Left ventricle myocardium inferior (tissue), 1 donor: ENCODE measurements at regions not wholly inside any gene's neighbourhood (a gene's known extent, or its start where the extent isn't known, plus 50 kb on each side); places are given as distances from the start of the nearest gene placed in this dataset.
"Not testable (repeated sequence)": the region's sequence is repeated elsewhere in the genome, so short reads cannot be mapped to it uniquely, and the experiment has no call there.

ENCODE experiments used
- DNase-seq: peaks from one replicate; pipeline ENCODE4 v3.0.0-alpha.2; 2020
- H3K27ac ChIP-seq: fragments of 200-600 bp; replicated peaks from 2 replicates; pipeline ENCODE4 v1.8.0; 2021
- H3K27me3 ChIP-seq: fragments of 200-600 bp; 2 replicates; pipeline ENCODE4 v1.8.0; 2021; ENCODE audit warnings: low read depth
- H3K36me3 ChIP-seq: fragments of 200-600 bp; 2 replicates; pipeline ENCODE4 v1.8.0; 2021
- H3K4me1 ChIP-seq: fragments of 200-600 bp; 2 replicates; pipeline ENCODE4 v1.8.0; 2021
- H3K4me3 ChIP-seq: fragments of 200-600 bp; 2 replicates; pipeline ENCODE4 v1.8.0; 2021; ENCODE audit warnings: mild to moderate bottlenecking, moderate library complexity
- H3K9me3 ChIP-seq: fragments of 200-600 bp; replicated peaks from 2 replicates; pipeline ENCODE4 v1.8.0; 2021
- intact Hi-C: fragments of 100-400 bp; cut with micrococcal nuclease; formaldehyde crosslinking; loops from one replicate; pipeline ENCODE4 v1.11.0; 2022
- TF ChIP-seq, protein P1 (sequence below): fragments of 200-600 bp; IDR thresholded peaks from 2 replicates; pipeline ENCODE4 v1.8.0; 2021; ENCODE audit warnings: antibody characterized with exemption, mild to moderate bottlenecking, borderline replicate concordance
- donor health status: DM: no; HTN: yes; CAD: no; lungs with severe emphysema.

DNA sequence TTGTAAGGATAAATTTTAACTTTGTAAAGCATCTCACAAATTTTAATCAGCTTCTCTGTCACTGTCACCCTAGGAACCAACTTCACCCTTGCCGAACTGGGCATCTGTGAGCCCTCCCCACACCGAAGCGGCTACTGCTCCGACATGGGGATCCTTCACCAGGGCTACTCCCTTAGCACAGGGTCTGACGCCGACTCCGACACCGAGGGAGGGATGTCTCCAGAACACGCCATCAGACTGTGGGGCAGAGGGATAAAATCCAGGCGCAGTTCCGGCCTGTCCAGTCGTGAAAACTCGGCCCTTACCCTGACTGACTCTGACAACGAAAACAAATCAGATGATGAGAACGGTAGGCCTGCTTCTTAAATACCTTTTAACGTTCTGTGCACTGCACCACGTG is 916.3 kb upstream of the WWC1 start:
- TF ChIP-seq, protein P1, sequence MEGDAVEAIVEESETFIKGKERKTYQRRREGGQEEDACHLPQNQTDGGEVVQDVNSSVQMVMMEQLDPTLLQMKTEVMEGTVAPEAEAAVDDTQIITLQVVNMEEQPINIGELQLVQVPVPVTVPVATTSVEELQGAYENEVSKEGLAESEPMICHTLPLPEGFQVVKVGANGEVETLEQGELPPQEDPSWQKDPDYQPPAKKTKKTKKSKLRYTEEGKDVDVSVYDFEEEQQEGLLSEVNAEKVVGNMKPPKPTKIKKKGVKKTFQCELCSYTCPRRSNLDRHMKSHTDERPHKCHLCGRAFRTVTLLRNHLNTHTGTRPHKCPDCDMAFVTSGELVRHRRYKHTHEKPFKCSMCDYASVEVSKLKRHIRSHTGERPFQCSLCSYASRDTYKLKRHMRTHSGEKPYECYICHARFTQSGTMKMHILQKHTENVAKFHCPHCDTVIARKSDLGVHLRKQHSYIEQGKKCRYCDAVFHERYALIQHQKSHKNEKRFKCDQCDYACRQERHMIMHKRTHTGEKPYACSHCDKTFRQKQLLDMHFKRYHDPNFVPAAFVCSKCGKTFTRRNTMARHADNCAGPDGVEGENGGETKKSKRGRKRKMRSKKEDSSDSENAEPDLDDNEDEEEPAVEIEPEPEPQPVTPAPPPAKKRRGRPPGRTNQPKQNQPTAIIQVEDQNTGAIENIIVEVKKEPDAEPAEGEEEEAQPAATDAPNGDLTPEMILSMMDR: no peak
- H3K4me3 ChIP-seq: no peak overlapping the region
- no peaks in the 10 kb centered on the region for H3K36me3 ChIP-seq
- H3K27ac ChIP-seq: no peak overlapping the region
- no peaks in the 10 kb centered on the region for H3K9me3 ChIP-seq
- H3K27me3 ChIP-seq: no peaks in the 10 kb centered on the region
- no peaks in the 10 kb centered on the region for H3K4me1 ChIP-seq
- DNase-seq: no peak
- intact Hi-C loops: no loop called here

DNA sequence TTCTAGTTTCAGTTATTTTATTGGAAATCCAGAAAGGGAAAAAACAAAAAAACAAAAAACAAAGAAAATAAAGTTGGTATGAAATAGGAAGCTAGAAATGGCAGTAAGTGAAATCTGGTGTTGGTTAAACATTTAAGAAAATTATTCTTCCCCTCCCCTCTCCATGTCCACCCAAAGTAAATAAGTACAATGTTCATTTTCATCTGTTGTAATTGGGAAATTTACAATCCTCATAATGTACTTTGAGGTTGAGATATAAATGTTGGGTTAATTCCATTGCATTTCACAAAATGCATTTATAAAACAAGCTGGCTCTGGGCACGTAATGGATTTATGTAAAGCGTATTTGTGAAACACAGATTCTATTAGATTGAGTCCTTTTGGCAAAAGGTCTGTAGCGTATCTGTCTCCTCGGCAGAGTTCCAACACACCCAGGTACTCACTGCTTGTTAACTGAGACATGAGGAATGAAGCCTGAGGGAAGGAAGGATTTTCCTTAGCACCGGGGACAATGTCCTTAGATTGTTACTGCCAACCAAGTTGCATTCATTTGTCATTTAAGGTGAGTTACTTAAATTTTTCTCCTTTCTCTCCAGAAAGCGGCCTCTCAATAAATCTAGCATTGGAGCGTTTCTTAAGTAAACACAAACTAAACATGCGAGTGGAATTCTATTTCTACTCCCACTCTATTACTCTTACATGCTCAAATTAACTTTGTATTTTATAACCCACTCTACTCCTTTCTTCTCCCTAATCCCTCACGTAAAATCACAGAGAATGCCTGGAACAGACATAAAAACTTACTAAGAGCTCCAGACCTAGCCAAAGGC is 912.3 kb upstream of the WWC1 start:
- Histone ChIP-seq H3K4me3 (no peak overlapping the region), H3K27ac (no peak overlapping the region), H3K9me3 (no peaks in the 10 kb centered on the region), H3K27me3 (no peaks in the 10 kb centered on the region), H3K36me3 (no peaks in the 10 kb centered on the region), H3K4me1 (no peaks in the 10 kb centered on the region)
- intact Hi-C loops: no loop called here
- TF ChIP-seq, protein P1: no peak
- no peak for DNase-seq

DNA sequence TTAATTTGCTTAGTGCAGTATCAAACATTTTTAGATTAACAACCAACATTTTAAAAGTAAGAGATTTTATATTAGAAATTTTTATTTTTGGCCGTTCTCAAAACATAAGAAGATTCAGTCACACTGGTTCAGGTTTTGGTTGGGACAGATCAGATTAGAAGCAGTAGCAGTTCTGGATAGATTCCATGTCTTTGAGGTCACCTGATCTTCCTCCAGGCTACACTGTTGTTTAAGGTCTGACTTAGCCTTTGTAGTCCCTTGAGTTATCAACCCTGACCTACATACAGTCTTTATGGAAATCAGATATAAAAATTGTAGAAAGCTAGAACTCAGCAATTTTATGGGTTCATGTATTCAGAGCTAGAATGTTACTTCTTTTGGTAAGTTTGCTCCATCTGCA is 910.0 kb upstream of the WWC1 start:
- TF ChIP-seq, protein P1: no peak
- no peak overlapping the region for H3K4me3 ChIP-seq
- H3K4me1 ChIP-seq: no peaks in the 10 kb centered on the region
- no peaks in the 10 kb centered on the region for H3K36me3 ChIP-seq
- DNase-seq: no peak
- no peak overlapping the region for H3K27ac ChIP-seq
- intact Hi-C loops: no loop called here
- H3K27me3 ChIP-seq: no peaks in the 10 kb centered on the region
- H3K9me3 ChIP-seq: no peaks in the 10 kb centered on the region

DNA sequence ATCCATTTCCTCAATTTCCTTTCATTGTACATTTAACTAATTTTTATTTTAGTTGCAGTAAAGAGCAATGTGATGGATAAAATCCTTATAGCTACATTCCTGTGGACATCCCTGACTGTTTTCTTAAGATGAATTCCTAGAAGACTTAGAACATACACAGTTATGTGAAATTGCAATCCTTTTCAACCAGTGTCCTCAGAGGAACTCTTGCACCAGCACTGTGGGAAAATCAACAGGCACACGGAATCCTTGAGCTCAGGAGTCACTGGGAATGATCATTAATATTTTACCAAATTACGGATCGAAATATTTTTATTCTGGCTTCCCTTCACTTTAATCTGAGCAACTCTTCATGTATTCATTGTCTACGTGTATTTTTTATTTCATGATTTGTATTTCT is 901.9 kb upstream of the WWC1 start:
- Histone ChIP-seq H3K4me1 (no peaks in the 10 kb centered on the region), H3K27me3 (no peaks in the 10 kb centered on the region), H3K36me3 (no peaks in the 10 kb centered on the region), H3K4me3 (no peak overlapping the region), H3K9me3 (no peaks in the 10 kb centered on the region), H3K27ac (no peak overlapping the region)
- no peak for DNase-seq
- intact Hi-C loops: no loop called here
- TF ChIP-seq, protein P1: no peak

DNA sequence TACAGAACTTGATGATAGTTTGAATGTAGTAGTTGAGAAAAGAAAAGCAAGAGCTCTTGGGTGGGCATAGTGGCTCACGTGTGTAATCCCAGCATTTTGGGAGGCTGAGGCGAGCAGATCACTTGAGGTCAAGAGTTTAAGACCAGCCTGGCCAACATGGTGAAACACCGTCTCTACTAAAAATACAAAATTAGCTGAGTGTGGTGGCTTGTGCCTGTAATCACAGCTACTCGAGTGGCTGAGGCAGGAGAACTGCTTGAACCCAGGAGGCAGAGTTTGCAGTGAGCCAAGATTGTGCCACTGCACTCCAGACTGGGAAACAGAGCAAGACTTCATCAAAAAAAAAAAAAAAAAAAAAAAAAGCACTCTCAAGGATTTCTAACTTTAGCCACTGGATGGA is 900.2 kb upstream of the WWC1 start:
- H3K36me3 ChIP-seq, H3K27ac ChIP-seq, H3K9me3 ChIP-seq, H3K4me3 ChIP-seq, DNase-seq, intact Hi-C loops, H3K27me3 ChIP-seq, H3K4me1 ChIP-seq: not testable (repeated sequence)

DNA sequence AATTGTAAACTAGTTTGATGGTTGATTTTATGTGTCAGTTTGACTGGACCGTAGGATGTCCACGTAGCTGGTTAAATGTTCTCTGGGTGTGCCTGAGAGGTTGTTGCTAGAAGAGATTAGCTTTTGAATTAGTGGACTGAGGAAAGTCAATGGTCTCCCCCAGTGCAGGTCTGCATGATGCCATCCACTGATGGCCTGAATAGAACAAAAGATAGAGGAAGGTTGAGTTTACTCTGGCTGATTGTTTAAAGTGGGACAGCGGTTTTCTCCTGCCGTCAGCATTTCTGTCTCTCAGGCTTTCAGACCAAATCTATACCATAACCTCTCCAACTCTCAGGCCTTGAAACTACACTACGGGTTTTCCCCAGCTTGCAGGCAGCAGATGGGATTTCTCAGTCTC is 899.2 kb upstream of the WWC1 start:
- no peak for DNase-seq
- intact Hi-C loops: no loop called here

More for the DNA sequence above, 899.2 kb upstream of the WWC1 start:
- Histone ChIP-seq H3K27me3 (no peaks in the 10 kb centered on the region), H3K27ac (no peak overlapping the region), H3K9me3 (no peaks in the 10 kb centered on the region), H3K4me1 (no peaks in the 10 kb centered on the region), H3K4me3 (no peak overlapping the region), H3K36me3 (no peaks in the 10 kb centered on the region)
- TF ChIP-seq, protein P1: no peak
